Kidney (tissue), 13 donors: ENCODE measurements at regions not wholly inside any gene's neighbourhood (a gene's known extent, or its start where the extent isn't known, plus 50 kb on each side); places are given as distances from the start of the nearest gene placed in this dataset.

Experiments
- DNase-seq, 5 donors: peaks; one replicate each; pipeline ENCODE4 v3.0.0-alpha.2; 2013 to 2020
- FAIRE-seq: peaks from 2 replicates; lab custom pipeline; 2012; peaks lifted over from hg19 to GRCh38; lab: Jason Lieb, UNC
- H3K27ac ChIP-seq, 2 donors: one replicate each; pipeline ENCODE4 v1.7.0; 2013; ENCODE audit warnings: low read depth in 2 of 2, low read length in 2 of 2, inconsistent platforms in 1 of 2
- H3K27me3 ChIP-seq: one replicate; pipeline ENCODE4 v1.7.1; 2013; ENCODE audit warnings: low read length, inconsistent platforms; ENCODE audit not compliant: control insufficient read depth, insufficient read depth
- H3K36me3 ChIP-seq, 3 donors: one replicate each; pipeline versions ENCODE4 v1.7.0 to v1.7.1; 2013; ENCODE audit warnings: low read length in 3 of 3, control low read depth in 1 of 3, inconsistent platforms in 1 of 3; ENCODE audit not compliant: insufficient read depth in 3 of 3, control insufficient read depth in 2 of 3
- H3K4me1 ChIP-seq, 3 donors: one replicate each; pipeline versions ENCODE4 v1.7.0 to v1.7.1; 2013; ENCODE audit warnings: low read length in 3 of 3, inconsistent platforms in 1 of 3, low read depth in 1 of 3; ENCODE audit not compliant: control insufficient read depth in 2 of 3, insufficient read depth in 2 of 3
- H3K4me3 ChIP-seq, 3 donors: one replicate each; pipeline versions ENCODE4 v1.7.0 to v1.8.1; 2013; ENCODE audit warnings: low read length in 3 of 3, control low read depth in 1 of 3, inconsistent platforms in 1 of 3
- H3K9ac ChIP-seq, 3 donors: one replicate each; pipeline versions ENCODE4 v1.7.0 to v1.7.1; 2013; ENCODE audit warnings: low read length in 3 of 3, control low read depth in 1 of 3, inconsistent platforms in 1 of 3
- H3K9me3 ChIP-seq, 3 donors: one replicate each; pipeline versions ENCODE4 v1.7.0 to v1.7.1; 2013; ENCODE audit warnings: low read length in 3 of 3, control low read depth in 1 of 3, inconsistent platforms in 1 of 3; ENCODE audit not compliant: control insufficient read depth in 2 of 3, insufficient read depth in 1 of 3
- CTCF ChIP-seq: IDR thresholded peaks from 3 replicates; pipeline ENCODE4 v1.5.1; 2012; ENCODE audit warnings: mild to moderate bottlenecking, moderate library complexity, borderline replicate concordance; ENCODE audit not compliant: insufficient read depth; ENCODE audit errors: extremely low read depth
- intact Hi-C: fragments of 100-400 bp; cut with DNase I; formaldehyde crosslinking; loops from one replicate; pipeline ENCODE4 v1.11.1; 2022
- donor health status: control.
- donor health status: control.
- donor health status: control.
- donor health status: control.
- donor health status: control.
- donor health status: DM: yes; HTN: yes; CAD: no.
- donor health status: Normal renal cell carcinoma (clear cell type).

DNA sequence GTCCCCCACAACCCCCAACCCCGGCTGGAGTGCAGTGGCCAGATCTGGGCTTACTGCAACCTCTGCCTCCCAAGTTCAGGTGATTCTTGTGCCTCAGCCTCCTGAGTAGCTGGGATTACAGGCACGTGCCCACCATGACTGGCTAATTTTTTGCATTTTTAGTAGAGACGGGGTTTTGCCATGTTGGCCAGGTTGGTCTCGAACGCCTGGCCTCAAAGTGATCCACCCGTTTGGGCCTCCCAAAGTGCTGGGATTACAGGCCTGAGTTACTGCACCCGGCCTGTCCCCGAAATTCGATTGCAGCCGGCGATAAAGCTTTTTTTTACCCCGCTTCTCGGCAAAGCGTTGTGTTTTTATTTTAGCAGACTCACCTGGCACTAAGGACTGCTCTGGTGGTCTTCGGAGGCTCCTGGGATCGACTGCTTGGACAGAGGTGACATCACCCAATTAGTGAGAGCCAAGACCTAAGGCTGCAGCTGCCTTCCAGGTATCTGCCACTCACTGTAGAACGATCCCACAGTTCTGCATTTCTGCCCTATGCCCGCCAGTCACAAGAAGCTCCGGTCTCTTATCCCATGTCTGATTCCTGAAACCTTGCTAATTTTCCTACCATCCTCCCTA lies 82.2 kb upstream of the ARL4D start:
- Histone ChIP-seq H3K4me3 (no peak overlapping the region), H3K36me3 (no peaks in the 10 kb centered on the region), H3K27ac (no peak overlapping the region), H3K4me1 (no peaks in the 10 kb centered on the region), H3K9me3 (no peaks in the 10 kb centered on the region), H3K9ac (no peak overlapping the region), H3K27me3 (no peaks in the 10 kb centered on the region)
- FAIRE-seq (no peak), DNase-seq (peak in 2 of 5 donors; percentile 35 to 56)
- no peak for TF ChIP-seq CTCF
- intact Hi-C loops, result no loop called here

DNA sequence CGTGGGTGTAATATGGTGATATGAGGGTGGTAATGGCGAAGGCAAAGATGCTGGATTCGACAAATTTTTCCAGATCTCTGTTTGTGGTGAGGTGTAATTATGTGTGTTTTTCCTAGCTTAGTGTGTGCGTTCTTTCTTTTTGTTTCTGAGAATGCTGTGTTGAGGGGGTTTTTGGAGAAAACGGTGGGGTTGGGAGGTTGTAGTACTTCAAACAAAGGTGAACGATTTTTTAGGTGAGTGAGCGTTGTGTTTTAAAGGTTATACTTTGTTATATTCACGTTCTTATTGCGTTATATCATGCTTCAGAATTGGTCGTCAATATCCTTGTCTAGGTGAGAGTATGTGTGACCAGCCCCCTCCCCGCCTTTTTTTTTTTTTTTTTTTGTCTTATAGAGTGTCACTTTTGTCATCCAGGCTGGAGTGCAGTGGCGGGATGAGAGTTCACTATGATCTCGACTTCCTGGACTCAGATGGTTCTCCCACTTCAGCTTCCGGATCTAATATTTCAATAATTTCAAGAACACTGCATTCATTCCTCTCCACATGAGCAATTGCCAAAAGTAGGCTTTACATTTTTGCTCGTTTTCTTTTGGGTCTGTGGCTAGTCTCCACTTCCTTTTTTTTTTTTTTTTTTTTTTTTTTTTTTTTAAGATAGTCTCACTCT lies 82.2 kb upstream of the RNU2-1 start:
- TF ChIP-seq CTCF, result no peak
- no peak overlapping the region for H3K9ac ChIP-seq
- intact Hi-C loops, result no loop called here
- H3K36me3 ChIP-seq, result no peaks in the 10 kb centered on the region
- no peak overlapping the region for H3K4me3 ChIP-seq
- FAIRE-seq, result peak; percentile 79
- H3K27me3 ChIP-seq, result no peaks in the 10 kb centered on the region
- H3K9me3 ChIP-seq, result no peaks in the 10 kb centered on the region
- no peak for DNase-seq
- H3K27ac ChIP-seq, result no peak overlapping the region
- no peaks in the 10 kb centered on the region for H3K4me1 ChIP-seq

GRCh38 chr17:43315369-43315768 lies 81.6 kb upstream of the RNU2-1 start:
- Histone ChIP-seq H3K27ac (no peak overlapping the region), H3K9ac (no peak overlapping the region), H3K9me3 (no peaks in the 10 kb centered on the region), H3K4me1 (no peaks in the 10 kb centered on the region), H3K4me3 (no peak overlapping the region), H3K36me3 (no peaks in the 10 kb centered on the region), H3K27me3 (no peaks in the 10 kb centered on the region)
- no peak for FAIRE-seq
- intact Hi-C loops, result no loop called here
- no peak for TF ChIP-seq CTCF
- no peak for DNase-seq
